ENCODE measurements at regions not wholly inside any gene's neighbourhood (a gene's known extent, or its start where the extent isn't known, plus 50 kb on each side); places are given as distances from the start of the nearest gene placed in this dataset.

- TF ChIP-seq POLR2A (IDR thresholded peaks at IDR 0.05; ENCODE audit: low read depth) = no peak
- TF ChIP-seq CTCF (IDR thresholded peaks at IDR 0.05) = no peak
Observed at GRCh38 chrX:111041018-111041462, 55.0 kb upstream of the PAK3 start.
